ENCODE measurements at regions not wholly inside any gene's neighbourhood (a gene's known extent, or its start where the extent isn't known, plus 50 kb on each side); places are given as distances from the start of the nearest gene placed in this dataset.
"Not testable (repeated sequence)": the region's sequence is repeated elsewhere in the genome, so short reads cannot be mapped to it uniquely, and the experiment has no call there.

DNA sequence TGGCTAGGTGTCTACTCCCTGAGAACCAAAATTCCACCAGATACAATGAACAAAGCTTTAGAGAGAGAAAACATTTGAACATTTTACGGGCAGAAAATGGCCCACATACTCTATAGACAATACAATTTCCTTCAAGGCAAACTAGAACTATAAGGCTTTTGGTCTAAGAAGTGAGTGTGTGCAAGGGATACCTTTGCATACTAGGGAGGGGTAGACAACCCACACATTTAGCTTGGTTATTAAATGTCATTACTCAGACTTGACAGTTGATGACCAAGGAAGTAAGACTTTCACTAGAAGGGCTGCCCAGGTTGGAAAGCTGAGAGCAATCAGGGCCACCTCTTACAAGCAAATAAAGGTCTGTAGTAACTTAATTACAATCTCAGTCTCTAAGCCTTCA lies 64.0 kb upstream of the PLEKHM1 start:
- DNase-seq (ENCODE audit: low spot score), result not testable (repeated sequence)

DNA sequence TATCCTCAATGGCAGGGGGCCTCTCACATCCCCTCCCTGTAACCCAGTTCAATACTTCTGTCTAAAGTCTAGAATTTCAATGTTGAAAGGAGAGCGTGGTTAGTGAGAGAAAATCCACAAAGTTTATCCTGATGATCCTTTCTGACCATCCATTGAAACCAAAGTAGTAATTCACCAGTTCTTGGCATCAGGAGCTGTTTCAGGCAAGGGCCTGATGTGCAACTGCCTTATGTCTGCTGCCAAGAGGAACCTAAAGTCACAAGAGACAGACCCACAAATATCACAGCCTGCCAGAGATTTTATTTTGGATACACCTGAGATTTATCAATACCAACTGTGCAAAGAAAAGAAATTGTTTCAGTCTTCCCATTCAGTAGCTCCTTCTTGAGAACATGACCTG lies 68.3 kb upstream of the PLEKHM1 start:
- in situ Hi-C loops (cut with MboI; ENCODE audit: low sequenced_read_pairs, unreplicated experiment), result not testable (repeated sequence)

More for the DNA sequence above, 64.0 kb upstream of the PLEKHM1 start:
- in situ Hi-C loops (cut with MboI; ENCODE audit: low sequenced_read_pairs, unreplicated experiment), result not testable (repeated sequence)

DNA sequence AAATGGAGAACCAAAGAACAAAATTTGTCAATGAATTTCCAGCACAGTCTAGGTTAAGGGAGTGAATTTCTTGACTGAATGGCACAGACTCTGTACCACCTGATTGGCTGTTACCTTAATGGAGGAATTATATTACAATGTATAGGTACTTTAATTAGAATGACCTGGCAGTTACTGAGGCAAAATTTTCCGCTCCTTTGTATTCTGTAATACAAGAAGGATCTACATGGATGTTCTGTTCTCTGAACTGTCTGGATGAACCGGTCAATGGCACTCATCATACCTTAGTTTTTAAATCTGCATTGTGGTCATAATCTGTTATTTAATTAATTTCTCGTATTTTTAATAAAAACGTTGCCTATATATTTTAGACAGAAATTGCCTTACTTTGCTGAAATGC lies 72.3 kb upstream of the PLEKHM1 start:
- DNase-seq (ENCODE audit: low spot score); in situ Hi-C loops (cut with MboI; ENCODE audit: low sequenced_read_pairs, unreplicated experiment): not testable (repeated sequence)

More for the DNA sequence above, 68.3 kb upstream of the PLEKHM1 start:
- not testable (repeated sequence) for DNase-seq (ENCODE audit: low spot score)

DNA sequence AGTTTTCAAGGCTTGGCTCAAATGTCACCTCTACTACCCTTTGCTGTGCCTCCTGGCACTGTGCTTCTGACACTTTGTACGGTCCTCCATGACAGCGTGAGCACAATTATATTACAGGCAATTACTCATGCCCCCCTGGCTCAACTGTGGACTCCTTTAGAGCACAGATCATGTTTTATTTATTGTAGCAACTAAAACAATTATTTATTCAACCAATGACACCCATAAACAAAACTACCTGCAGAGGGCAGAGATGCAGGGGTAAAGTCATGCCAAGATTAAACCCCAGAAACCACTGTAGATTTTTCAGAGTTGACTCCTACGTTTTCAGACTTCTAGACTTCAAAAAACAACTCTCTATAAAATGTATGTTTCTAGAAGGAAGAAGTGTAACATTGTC lies 72.8 kb upstream of the PLEKHM1 start:
- DNase-seq (ENCODE audit: low spot score); in situ Hi-C loops (cut with MboI; ENCODE audit: low sequenced_read_pairs, unreplicated experiment): not testable (repeated sequence)

DNA sequence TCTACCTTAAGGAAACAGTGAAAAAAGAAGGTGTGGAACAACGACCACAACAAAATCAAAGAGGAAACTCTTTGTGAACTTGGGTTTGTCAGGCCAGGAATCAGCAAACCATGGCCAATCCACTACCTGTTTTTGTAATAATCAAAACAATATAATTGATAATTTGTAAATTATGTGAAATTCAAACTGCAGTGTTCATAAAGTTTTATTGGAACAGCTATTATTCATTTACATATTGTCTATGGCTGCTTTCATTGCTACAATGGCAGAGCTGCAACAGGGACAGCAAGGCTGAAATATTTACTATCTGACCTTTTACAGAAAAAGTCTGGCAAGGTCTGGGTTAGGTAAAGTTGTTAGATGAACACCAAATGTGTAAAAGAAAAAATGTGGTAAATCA lies 77.8 kb upstream of the PLEKHM1 start:
- DNase-seq (ENCODE audit: low spot score); in situ Hi-C loops (cut with MboI; ENCODE audit: low sequenced_read_pairs, unreplicated experiment): not testable (repeated sequence)

DNA sequence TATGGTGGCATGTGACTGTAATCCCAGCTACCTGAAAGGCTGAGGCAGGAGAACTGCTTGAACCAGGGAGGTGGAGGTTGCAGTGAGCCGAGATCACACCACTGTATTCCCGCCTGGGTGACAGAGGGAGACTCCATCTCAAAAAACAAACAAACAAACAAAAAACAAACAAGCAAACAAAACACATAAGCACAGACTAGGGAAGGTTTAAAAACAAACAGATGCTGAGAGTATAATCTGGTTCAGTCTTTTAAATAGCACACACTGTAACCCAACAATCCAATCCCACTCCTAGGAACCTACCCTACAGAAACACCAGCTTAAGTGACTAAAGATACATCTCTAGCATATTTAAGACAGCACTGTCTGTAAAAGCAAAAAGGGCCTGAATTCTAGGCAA lies 82.8 kb upstream of the PLEKHM1 start:
- in situ Hi-C loops (cut with MboI; ENCODE audit: low sequenced_read_pairs, unreplicated experiment); DNase-seq (ENCODE audit: low spot score): not testable (repeated sequence)

DNA sequence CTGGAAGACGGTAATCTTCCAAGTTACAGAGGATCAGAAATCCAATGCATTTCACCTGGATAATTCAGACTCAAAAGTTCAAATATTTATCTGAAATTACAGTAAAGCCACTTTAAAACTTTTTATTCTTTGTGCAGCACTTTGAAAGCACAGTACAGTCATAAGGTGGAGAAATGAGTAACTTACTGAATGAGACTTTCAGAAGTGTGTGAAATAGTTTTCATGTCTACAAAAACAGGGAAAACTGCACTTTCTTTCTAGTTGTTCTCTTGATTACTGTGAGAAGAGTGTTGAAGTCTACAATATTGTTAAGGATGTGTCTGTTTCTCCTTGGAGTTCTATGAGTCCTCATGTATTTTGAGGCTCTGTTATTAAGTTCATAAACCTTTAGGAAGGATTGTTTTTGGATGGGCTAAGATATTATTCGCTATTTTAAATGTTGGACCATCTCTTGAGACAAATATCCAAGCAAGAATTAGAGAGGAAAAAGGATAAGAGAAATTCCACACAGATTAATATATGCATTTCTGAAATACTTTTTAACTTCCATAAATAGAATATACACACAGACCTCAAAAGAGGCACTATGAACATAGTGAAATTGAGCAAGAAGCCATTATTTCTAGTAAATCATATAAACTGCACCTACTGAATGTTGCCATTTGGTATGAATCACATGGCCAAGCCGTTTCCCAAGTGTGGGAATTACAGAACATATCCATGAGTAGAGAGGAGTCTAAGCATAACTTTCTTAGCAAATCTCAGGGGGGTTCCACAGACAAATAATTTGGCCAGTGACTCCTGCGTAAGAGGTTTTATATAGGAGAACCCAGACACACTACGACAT lies 83.6 kb upstream of the PLEKHM1 start:
- TF ChIP-seq, protein P1, sequence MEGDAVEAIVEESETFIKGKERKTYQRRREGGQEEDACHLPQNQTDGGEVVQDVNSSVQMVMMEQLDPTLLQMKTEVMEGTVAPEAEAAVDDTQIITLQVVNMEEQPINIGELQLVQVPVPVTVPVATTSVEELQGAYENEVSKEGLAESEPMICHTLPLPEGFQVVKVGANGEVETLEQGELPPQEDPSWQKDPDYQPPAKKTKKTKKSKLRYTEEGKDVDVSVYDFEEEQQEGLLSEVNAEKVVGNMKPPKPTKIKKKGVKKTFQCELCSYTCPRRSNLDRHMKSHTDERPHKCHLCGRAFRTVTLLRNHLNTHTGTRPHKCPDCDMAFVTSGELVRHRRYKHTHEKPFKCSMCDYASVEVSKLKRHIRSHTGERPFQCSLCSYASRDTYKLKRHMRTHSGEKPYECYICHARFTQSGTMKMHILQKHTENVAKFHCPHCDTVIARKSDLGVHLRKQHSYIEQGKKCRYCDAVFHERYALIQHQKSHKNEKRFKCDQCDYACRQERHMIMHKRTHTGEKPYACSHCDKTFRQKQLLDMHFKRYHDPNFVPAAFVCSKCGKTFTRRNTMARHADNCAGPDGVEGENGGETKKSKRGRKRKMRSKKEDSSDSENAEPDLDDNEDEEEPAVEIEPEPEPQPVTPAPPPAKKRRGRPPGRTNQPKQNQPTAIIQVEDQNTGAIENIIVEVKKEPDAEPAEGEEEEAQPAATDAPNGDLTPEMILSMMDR (IDR thresholded peaks at IDR 0.05; ENCODE audit: borderline replicate concordance, control extremely low read depth, extremely low read depth, insufficient read depth, missing control alignments), result no peak
- no peak for DNase-seq (ENCODE audit: low spot score)
- in situ Hi-C loops (cut with MboI; ENCODE audit: low sequenced_read_pairs, unreplicated experiment), result no loop called here

DNA sequence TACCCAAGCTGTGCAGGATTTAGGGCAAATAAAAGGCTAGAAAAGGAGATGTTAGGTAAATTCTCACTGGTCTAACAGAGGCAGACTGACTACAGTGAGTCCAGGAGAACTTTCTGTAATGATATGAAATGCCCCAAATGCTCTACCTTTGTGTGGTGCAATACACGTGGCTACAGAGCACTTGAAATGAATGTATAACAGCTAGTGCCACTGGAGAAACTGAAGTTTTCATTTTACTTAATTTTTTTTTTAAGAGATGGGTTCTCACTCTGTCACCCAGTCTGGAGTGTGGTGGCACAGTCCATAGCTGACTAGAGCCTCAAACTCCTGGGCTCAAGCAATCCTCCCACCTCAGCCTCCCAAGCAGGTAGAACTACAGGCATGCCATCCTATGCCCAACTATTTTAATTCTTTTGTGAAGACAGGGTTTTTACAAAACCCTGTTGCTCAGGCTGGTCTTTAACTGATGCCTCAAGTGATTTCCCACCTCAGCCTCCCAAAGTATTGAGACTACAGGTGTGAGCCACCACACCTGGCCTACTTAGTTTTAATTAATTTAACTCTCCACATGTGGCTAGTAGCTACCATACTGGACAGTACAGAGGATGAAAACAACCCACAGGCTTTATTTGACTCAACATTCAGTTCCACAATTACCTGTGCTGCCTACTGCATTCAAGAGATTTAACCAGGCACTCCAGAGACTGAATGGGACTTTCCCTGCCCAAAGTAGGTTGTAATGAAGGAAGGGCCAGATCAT lies 84.8 kb upstream of the PLEKHM1 start:
- DNase-seq (ENCODE audit: low spot score), result peak; percentile 51
- TF ChIP-seq, protein P1 (IDR thresholded peaks at IDR 0.05; ENCODE audit: borderline replicate concordance, control extremely low read depth, extremely low read depth, insufficient read depth, missing control alignments), result no peak
- in situ Hi-C loops (cut with MboI; ENCODE audit: low sequenced_read_pairs, unreplicated experiment), result loop anchor here (25.0 kb wide), 1 partner anchor 687 kb away; no protein-coding TSS in a partner anchor

DNA sequence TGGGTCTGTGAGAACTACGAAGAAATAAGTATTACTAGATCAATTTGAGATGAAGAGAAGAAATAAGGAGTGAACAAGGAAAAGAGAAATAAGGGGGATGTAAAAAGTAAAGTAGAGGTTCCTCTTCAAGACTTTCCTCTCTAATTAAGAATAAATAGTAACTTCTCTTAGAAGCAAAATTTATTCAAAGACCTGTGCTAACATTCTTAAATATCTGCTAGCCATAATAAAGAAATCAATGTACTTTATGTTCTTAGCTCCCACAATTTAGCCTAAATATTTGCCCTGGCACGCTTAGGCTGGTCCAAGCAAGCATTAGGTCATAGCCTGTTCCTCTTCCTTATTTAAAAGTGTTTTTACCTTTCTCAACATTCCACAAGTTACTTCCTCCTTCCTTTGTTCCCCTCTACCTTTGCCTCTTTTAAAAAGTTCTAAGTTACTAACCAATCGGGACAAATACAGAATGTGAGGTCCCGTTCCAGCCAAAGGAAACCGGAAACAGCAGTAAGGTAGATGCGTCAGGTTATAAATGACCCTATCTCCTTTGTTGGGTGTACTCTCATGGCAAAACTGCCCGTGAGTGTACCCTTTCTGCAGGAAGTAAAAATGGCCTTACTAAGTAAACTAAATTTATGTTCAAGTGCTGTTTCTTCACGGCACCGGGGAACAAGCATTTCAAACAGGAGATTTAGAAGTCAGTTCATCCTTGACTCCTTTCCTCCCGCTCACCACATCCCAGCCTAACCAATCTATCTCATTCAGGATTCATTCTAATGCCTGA lies 86.2 kb upstream of the PLEKHM1 start:
- DNase-seq (ENCODE audit: low spot score), result not testable (repeated sequence)
- in situ Hi-C loops (cut with MboI; ENCODE audit: low sequenced_read_pairs, unreplicated experiment), result loop anchor here (25.0 kb wide), 1 partner anchor 686 kb away; no protein-coding TSS in a partner anchor

DNA sequence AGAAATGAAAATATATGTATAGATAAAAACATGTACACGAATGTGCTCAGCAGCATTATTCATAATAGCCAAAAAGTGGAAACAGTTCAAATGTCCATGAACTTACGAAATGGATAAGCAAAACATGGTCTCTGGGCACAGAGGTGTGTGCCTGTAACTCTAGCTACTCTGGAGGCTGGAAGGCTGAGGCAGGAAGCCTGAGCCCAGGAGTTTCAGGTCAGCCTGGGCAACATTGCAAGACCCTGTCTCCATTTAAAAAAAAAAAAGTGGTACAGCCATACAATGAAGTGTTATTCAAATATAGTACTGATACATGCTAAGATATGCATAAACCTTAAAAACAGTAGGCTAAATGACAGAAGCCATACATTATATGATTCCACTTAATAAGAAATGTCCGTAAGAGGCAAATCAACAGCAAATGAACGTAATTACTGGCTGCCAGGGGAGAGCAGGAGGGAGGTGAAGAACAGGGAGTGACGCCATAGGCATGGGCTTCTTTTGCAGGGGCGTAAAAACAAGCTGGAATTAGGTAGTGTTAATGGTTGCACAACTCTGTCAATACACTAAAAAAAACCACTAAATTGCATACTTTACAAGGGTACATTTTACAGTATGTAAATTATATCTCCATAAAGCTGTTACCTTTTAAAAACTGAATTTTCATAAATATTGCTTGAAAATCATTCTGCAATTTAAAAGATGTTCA lies 87.2 kb upstream of the PLEKHM1 start:
- in situ Hi-C loops (cut with MboI; ENCODE audit: low sequenced_read_pairs, unreplicated experiment), result loop anchor here (25.0 kb wide), 1 partner anchor 685 kb away; no protein-coding TSS in a partner anchor
- DNase-seq (ENCODE audit: low spot score), result no peak
- TF ChIP-seq, protein P1 (IDR thresholded peaks at IDR 0.05; ENCODE audit: borderline replicate concordance, control extremely low read depth, extremely low read depth, insufficient read depth, missing control alignments), result no peak

Measured in GM13976 (cell line).